GM19397 (cell line): ENCODE measurements at regions not wholly inside any gene's neighbourhood (a gene's known extent, or its start where the extent isn't known, plus 50 kb on each side); places are given as distances from the start of the nearest gene placed in this dataset.

ENCODE experiments used
- ATAC-seq: cut with Tn5 transposase; IDR thresholded peaks from one replicate; pipeline ENCODE4 v1.9.1; 2021; ENCODE audit warnings: mild to moderate bottlenecking, moderate library complexity; ENCODE audit not compliant: unreplicated experiment

DNA sequence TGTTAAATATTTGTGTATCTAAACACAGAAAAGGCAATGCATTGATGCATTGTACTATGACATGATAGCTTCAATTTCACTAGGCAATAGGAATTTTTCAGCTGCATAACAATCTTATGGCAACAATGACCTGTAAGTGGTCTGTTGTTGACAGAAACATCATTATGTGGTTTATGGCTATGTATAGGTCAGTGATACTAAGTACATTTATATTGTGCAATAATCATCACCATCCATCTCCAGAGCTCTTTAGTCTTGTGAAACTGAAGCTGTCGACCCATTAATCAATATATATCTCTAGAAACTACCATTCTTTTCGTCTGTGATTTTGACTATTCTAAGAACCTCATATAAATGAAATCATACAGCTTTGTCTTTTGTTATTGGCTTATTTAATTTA lies 200.1 kb upstream of the ZNF717 start:
- no peak for ATAC-seq

DNA sequence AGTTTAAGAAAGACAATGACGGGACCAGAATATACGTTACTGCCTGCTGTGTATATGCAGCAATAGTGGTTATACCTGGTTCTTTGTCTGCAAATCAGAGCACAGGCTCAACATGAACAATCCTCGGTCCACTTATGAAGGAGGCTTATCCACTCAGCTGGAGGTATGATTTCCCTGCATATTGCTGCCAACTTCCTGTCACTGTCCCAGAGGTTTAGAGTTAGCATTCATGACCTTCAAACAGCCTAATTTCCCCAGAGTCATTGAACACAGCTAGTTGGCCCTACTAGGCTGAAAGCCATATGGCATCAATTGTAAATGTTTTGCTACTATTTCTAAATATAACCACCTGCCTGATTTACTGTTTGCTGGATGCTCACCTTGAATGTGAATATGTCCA lies 224.9 kb upstream of the ZNF717 start:
- ATAC-seq, result no peak

DNA sequence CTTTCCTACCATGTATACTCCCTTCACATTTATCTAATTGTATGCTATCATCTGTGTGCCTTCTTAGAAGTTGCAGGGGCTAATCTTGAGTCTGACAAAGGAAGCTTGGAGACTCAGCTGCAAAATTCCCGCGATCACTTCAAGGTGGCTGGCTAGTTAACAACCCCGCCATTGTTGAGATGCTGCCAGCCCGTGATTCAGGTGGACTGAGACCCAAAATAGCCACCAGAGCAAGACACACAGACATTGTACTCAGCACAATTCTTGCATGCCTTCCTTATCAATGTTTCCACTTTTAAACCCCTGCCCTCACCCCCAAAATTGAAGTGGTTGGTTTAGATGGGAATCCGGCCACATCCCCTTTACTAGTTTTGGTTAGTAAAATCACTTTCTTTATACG lies 225.8 kb upstream of the ZNF717 start:
- ATAC-seq, result no peak

DNA sequence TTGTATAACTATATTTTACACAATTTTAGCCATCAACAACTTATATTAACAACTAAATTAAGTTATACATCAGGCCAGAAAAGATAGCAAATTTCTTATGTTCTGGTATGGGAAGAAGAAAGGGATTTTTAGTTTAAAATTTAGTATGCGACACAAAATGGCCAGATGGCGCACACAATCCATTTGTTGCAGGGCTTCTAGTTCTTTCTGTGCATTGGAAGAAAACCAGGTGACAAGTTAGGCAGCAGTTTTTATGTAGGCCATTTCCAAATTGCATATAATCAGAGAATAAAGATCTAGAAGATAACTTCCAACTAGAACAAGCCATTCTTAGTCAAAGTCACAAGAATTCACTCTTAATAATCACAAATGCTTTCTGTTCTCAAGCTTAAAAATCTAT lies 230.1 kb upstream of the ZNF717 start:
- ATAC-seq, result no peak

DNA sequence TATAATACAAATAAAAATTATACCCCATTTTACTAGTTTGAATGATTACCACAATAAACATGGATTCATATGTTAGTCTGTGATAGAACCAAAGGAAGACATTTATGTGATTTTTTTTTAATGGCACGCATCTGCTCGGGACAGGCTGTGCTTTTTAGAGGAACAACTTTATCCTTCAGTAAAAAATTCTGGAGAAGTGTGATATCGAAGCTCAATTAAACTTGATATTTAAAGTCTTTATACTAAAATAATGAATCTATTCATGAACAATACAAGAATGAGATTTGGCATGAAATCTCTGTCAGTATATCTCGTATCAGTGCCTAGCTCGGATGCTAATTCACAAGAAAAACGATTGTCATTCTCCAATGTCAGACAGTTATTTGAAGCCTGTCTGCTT lies 230.8 kb upstream of the ZNF717 start:
- no peak for ATAC-seq

DNA sequence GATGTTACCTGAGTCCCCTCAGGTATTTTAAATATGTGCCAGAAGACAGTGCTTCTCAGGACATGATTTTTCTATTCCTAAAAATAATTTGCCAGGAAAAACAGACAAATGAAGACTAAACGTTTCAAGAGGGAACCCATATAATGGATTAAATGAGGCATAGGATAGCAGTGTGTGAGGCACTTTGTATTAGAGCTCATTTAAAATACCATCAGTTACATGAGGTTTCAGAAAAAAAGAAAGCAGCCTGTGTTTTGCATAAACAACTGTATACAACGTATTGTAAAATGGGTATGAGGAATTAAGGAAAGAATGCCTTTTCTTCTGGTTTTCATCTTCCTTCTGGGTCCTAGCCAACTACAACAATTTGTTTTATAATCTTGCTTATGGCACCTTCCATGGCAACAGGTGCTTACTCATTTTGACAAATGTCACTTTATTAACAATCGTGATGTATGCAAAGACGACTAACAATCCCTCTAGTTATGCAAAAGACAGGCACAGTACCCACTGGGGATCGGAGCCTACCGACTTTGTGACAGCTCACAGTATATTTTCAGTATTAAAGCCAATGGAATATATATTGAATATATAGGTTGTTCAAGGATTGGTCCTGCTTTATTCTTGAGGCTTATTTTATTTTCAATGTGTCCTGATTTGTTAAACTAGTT lies 231.6 kb upstream of the ZNF717 start:
- no peak for ATAC-seq

DNA sequence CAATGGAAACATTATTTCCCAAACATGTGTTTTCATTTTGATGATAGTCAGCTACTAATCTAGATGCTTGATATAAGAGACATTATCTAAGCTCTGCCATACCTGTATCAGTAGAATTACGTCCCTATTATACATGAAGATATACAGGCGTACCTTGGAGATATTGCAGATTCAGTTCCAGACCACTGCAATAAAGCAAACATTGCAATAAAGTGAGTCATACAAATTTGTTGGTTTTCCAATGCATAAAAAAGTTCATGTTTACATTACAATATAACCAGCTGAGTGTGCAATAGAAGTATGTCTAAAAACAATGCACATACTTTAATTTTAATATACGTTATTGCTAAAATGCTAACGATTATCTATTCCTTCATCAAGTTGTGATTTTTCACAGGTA lies 236.0 kb upstream of the ZNF717 start:
- no peak for ATAC-seq

DNA sequence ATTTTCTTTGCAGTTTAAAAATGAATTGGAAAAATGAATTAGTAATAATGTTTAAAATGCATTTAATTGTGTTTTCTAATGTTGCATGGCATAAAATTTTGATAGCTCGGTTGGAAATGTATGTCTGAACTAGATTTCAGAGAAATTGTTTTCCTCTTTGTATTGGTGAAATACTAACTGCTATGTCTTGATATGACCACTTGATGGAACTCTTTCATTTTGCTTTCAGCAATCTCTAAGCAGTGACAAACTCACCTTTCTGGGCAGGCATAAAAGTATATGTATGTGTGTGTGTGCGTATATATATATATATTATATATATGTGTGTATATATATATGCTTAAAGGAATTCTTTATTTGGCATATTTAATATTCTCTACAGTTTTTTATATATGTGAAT lies 239.3 kb upstream of the ZNF717 start:
- ATAC-seq, result no peak

DNA sequence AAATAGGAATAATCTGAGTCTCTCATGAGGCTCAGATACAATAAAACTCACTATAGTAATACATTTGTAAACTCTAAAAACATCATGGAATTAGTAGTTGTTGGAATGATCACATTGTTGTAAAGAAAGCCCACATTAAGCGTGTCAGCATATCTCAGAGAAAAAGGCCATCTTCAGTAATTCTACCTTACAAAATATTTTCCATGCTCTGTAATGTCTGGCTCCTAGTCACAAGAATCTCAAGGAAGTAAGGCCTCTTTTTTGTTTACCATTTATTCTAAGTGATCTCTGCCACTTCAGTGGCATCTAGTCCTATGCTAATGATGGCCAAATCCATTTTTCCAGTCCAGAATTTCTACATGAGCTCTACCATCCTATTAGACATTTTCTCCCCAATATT lies 240.2 kb upstream of the ZNF717 start:
- no peak for ATAC-seq

DNA sequence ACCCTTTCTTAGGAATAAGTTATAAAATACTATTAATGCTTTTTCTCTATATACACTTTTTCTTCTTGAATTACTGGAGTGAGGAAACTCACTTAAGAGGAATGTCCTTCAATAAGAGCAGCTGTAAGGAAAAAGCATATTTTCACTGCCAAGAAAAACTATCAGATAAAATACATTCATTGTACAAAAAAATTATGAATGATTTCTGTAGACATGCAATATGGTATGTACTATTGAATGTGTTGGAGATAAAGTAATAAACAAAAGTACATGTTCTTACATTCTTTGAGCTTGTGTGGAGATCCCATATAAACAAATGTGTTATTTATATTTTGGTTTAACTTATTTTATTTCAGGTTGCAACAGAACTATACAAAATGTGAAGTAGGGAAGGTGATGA lies 241.0 kb upstream of the ZNF717 start:
- ATAC-seq, result no peak

DNA sequence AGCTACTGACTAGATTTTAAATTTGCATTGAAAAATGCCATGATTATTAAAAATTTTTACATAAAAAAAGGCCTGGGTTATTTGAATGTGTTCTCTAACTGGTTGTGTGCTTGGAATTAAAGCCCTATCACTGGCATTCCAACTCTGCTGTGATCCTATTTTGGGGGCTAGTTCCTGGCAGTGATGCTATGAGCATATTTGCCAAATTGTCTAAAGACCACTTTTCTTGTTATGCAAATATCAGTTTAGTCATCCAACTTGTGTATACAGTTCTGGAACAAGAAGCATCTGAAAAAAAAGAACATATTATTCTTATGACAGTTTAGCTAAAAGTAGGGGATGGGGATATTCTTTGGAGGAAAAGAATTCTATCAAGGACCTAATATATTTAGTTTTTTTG lies 243.4 kb upstream of the ZNF717 start:
- no peak for ATAC-seq

DNA sequence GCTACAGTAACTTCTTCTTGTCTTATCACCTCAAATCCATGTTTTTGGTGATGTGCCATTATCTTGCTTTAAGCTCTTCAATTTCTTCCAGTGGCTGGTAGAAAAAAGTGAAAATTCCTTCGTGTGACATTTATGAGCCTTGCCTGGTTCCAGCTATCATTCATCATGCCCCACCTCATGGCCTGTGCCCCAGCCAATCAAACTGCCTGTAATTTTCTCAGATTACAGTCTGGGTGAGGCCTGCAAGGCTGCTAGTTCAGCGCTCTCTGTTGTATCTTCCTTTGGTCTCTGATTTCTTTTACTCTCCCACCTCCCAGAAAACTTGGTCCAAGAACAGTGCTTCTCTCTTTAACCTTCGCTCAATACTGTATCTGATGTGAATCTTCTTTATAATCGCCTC lies 249.3 kb upstream of the ZNF717 start:
- ATAC-seq, result no peak

DNA sequence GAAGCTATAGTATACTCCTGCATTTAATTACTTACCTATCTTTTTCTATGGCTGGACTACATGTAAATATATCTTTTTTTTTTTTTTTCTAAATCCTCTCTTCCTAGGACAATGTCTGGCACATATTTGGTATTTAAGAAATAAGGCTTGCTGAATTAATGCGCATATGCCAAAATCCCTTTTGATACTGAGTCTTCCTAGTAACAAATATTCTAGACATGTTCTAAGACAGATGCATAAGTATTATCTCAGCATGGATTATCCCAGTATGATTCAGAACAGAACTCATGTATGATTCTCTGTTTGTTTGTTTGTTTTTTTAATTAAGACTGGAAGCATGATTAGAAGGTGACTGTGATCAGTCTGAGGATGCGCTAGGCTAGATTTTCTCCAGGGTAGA lies 249.8 kb upstream of the ZNF717 start:
- no peak for ATAC-seq

DNA sequence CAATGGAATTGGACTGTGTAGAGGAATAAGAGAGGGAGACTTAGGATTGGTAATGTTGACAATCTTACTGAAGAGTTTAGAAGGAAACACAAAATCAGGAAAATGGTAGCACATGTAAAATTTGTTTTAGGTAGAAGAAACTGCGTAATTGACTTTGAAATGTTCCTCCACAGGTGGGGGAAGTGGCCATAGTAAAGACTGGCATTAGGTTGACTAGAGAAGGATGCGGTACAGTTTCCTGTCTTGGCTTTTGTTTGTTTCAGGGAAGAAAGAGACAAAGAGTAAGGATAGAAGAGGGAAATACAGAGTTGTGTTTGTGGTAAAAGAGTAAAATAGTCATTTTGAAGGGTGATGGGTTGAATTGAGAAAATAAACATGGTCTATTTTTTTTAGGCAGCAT lies 253.6 kb upstream of the ZNF717 start:
- ATAC-seq, result no peak

DNA sequence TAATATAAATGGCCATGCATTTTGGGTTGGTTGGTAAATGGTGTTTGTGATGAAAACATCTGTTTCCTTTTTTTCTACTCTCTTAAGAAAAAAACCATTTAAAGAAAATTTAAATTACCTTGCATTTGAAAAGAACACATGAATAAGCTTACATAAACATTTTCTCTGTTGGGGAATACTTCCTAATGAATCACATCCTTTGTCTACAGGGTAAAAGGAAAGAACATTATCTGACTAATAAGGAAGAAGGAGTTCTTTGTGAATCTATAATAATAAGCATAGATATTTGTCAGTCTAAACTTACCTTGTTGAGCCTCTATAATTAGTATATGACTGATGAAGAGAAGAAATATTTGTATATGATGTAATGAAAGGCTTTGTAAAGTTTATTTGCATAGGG lies 254.1 kb upstream of the ZNF717 start:
- no peak for ATAC-seq

DNA sequence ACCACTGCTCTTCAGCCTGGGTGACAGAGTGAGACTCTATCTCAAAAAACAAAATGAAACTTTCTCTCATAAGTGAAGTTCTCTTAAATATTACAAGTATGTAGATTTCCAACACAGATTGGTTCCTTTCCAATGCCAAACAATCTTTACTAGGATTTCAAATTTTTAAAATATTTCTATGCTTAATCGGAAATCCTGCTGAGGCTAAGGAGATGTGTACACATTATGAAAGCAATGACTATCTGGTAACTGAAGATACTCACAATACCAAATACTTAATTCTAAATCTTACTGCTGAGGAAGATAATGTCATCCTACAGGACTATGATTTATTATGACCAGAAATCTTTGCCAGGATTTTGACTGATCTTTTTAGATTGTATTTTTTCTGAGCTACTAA lies 255.6 kb upstream of the ZNF717 start:
- ATAC-seq, result no peak

DNA sequence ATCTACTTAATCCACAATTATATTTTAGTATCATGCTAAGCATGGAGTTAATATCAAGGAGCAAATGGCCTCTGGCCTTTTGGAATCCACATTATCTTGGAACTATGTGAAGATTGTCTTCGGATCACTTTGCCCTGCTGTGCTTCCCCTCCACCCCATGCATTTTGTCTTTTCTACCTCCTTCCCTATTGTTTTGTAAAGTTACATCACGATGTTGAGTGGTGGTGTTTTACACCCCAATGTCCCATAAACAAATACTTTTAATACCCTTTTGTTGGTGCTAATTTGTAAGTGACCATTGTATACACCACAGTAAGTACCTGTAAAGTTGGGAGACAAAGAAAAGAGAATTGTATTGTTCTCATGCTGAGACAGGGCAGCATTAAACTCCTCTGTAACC lies 258.4 kb upstream of the ZNF717 start:
- ATAC-seq, result no peak

DNA sequence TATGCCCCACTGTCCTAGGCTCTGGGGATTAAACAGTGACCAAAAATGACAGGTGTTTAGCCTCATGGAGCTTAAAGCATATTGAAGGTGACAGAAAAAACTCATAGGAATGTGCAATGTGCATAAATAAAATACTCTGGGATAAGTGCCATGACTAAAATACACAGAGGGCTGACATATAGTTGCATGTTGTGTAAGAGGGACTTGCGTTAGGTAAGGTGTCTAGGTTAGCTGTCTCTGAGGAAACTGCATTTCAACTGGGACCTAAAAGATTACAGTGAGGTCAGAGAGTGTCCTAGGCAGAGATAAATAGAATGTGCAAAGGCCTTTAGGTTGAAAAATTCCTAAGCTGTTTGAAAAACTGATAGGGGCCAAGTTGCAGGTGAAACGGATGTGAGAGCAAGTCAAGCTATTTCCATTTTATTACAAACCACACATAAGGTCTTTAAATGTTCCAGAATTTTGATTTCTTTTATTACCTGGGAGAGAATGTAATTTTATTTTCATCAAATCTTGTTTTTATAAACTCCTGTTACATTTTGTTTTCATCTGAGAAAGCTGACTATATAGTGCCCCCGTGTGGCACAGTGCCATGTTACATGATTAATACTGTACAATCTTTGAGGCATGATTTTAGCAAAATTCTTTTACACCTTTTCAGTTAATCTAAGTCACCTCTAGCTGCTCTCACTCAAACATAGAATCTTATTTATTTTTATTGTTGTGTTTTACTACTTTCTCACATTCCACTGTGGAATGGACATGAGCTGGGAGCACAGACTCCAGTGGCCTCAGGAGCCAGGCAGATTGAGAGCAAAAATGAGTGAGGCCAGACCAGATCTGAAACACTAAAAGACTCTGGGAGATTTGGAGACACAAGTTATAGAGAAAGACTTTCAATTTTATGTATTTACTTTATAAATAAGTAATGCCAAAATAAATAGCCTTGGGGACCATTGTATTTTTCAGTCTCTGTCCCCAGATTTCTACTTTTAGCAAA lies 259.6 kb upstream of the ZNF717 start:
- ATAC-seq, result no peak

DNA sequence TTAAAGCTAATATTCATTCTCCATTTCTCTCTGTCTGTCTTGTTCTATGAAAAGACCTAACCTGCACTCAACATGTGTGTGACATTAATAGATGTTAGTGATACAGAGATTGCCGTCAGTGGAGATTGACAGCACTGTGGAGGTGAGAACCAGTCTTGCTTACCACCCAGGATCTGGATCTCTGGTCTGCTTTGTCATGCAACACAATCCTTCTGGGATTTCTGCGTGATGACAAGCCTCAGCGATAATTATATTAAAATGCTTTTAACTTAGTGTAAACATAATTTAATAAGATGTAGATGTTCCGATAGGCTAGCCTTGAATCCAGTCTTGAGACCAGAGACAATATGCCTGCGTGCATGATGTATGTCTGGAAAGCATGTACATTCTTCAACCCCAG lies 262.0 kb upstream of the ZNF717 start:
- no peak for ATAC-seq

DNA sequence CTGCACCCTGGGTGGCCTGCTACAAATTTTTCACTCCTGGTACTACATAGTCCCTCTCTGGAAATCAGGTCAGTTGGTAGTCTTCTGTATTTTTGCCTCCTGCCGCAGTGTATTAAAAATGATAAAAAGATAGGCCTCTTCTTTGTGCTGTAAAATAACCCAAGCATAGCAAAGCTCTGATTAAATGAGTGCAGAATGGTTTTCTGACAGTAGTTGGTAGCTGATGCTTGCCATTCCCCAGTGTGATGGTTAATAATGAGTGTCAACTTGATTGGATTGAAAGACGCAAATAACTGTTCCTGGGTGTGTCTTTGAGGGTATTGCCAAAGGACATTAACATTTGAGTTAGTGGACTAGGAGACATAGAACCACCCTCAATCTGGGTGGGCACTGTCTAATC lies 264.4 kb upstream of the ZNF717 start:
- ATAC-seq, result no peak

DNA sequence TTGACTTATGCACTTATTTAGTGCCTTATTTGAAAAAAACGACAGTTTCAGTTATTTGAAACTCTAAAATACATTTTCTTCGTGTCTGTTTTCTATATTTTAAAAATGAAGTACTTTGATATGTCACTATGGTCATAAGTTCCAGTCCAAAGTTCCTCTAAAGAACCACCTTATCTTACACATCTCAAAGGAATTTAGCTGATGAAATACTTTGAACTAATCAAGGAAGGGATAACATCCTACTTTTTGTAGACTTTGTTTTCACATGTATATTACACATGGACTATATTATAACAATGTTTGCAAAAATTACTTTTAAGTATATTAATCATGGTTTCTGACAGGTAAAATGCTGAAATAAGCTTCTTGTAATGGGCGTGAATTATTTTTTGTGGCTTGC lies 265.8 kb upstream of the ZNF717 start:
- ATAC-seq, result no peak

DNA sequence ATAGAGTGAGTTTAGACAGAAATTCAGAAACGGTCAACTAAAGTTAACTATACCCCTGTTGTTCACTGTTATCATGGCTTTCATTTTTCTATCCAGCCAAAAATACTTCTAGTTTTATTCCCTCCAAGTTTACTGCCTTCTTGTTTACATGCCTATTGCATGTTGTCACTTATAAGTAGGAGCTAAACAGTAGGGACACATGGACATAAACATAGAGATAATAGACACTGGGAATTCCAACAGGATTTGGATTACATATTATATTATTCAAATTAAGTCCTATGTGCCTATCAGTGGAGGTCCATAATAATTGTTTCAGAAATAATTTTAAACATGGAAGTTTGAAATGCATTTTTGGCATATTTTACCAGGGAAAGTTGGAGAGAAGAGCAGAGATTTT lies 269.1 kb upstream of the ZNF717 start:
- ATAC-seq, result no peak
